Activated CD4-positive, alpha-beta T cell treated with anti-CD3 and anti-CD28 coated beads for 36 hours (primary cell): ENCODE measurements at regions not wholly inside any gene's neighbourhood (a gene's known extent, or its start where the extent isn't known, plus 50 kb on each side); places are given as distances from the start of the nearest gene placed in this dataset.

Experiments used
- ATAC-seq: fragments of 200-7000 bp; cut with Tn5 transposase; one replicate; pipeline ENCODE4 v1.10.0; 2021; ENCODE audit warnings: mild to moderate bottlenecking, moderate library complexity
- CTCF ChIA-PET: fragments of 350-600 bp; sonication (Branson Sonifier 250); formaldehyde crosslinking; loops from one replicate; lab custom pipeline; 2021; ENCODE audit warnings: antibody characterized with exemption; lab: Charles Lee
- POLR2A ChIA-PET: fragments of 350-600 bp; sonication (Branson Sonifier 250); formaldehyde crosslinking; loops from one replicate; lab custom pipeline; 2021; ENCODE audit warnings: antibody characterized with exemption, inconsistent platforms; lab: Charles Lee
- DNase-seq: peaks from one replicate; pipeline ENCODE4 v3.0.0-alpha.2; 2020
- H3K27ac Mint-ChIP-seq: one replicate; pipeline ENCODE4 v1.8.0; 2021; ENCODE audit warnings: mixed read lengths
- H3K27me3 Mint-ChIP-seq: one replicate; pipeline ENCODE4 v1.8.0; 2021; ENCODE audit warnings: mixed read lengths
- H3K36me3 Mint-ChIP-seq: one replicate; pipeline ENCODE4 v1.8.0; 2021; ENCODE audit warnings: low read depth, mixed read lengths
- H3K4me1 Mint-ChIP-seq: one replicate; pipeline ENCODE4 v1.8.0; 2021; ENCODE audit warnings: mixed read lengths
- H3K4me3 Mint-ChIP-seq: one replicate; pipeline ENCODE4 v1.8.0; 2021; ENCODE audit warnings: mild to moderate bottlenecking, moderate library complexity, mixed read lengths
- H3K9me3 Mint-ChIP-seq: one replicate; pipeline ENCODE4 v1.8.0; 2021; ENCODE audit warnings: low read depth, mixed read lengths
- intact Hi-C, 2 experiments: fragments of 100-400 bp; cut with DNase I in 1 of 2; cut with micrococcal nuclease in 1 of 2; formaldehyde crosslinking; loops; one replicate each; pipeline versions ENCODE4 v1.14.2 to v1.15.1; 2022 to 2024; cut with DNase I, micrococcal nuclease

GRCh38 chr7:17142831-17143541, 155.5 kb upstream of the AHR start:
- DNase-seq (no peak), ATAC-seq (no peak)
- Mint-ChIP-seq H3K4me3 (peak overlapping the region; percentile 55), H3K36me3 (no peaks in the 10 kb centered on the region), H3K4me1 (peaks cover 63% of the 10 kb centered on the region), H3K9me3 (no peaks in the 10 kb centered on the region), H3K27me3 (peaks cover 2% of the 10 kb centered on the region), H3K27ac (peak overlapping the region; percentile 83)
- POLR2A ChIA-PET: no interaction called here
- intact Hi-C loops: loop anchor here (1.0 to 10.0 kb wide), 4 partner anchors 158 to 802 kb away; partner anchors contain the start of genes ANKMY2 (in 1 of the 2), BZW2 (in 1 of the 2) and SNX13 (in 1 of the 2)
- CTCF ChIA-PET: interaction anchor here (1.4 to 2.0 kb wide), 3 partner anchors 10 to 158 kb away, joined by 3 to 15 read pairs (median 4); no protein-coding TSS in a partner anchor

- POLR2A ChIA-PET: no interaction called here
- CTCF ChIA-PET: interaction anchor here (0.7 to 2.2 kb wide), 4 partner anchors 9 to 104 kb away, joined by 3 to 15 read pairs (median 8); no protein-coding TSS in a partner anchor
- peak; percentile 79 for DNase-seq
- Mint-ChIP-seq H3K27ac (peak overlapping the region; percentile 83), H3K27me3 (peaks cover 2% of the 10 kb centered on the region), H3K36me3 (no peaks in the 10 kb centered on the region), H3K9me3 (no peaks in the 10 kb centered on the region), H3K4me1 (peaks cover 51% of the 10 kb centered on the region), H3K4me3 (peak overlapping the region; percentile 53)
- intact Hi-C loops: loop anchor here (1.0 to 10.0 kb wide), 6 partner anchors 15 to 800 kb away; partner anchors contain the start of genes ANKMY2 (in 1 of the 2), BZW2 (in 1 of the 2) and SNX13 (in 1 of the 2)
- ATAC-seq: peak; percentile 88
Measured at GRCh38 chr7:17144322-17144721, 154.1 kb upstream of the AHR start.

- peaks cover 56% of the 10 kb centered on the region for H3K4me1 Mint-ChIP-seq
- no peak for DNase-seq
- peaks cover 2% of the 10 kb centered on the region for H3K27me3 Mint-ChIP-seq
- ChIA-PET POLR2A (no interaction called here), CTCF (no interaction called here)
- no peaks in the 10 kb centered on the region for H3K36me3 Mint-ChIP-seq
- H3K9me3 Mint-ChIP-seq: no peaks in the 10 kb centered on the region
- H3K4me3 Mint-ChIP-seq: no peak overlapping the region
- intact Hi-C loops: loop anchor here (10.0 kb wide), 2 partner anchors 502 to 798 kb away; partner anchors contain the start of genes ANKMY2 (in 1 of the 2), BZW2 (in 1 of the 2) and SNX13 (in 1 of the 2)
- ATAC-seq: no peak
- H3K27ac Mint-ChIP-seq: no peak overlapping the region
Measured at GRCh38 chr7:17146621-17147020, 151.8 kb upstream of the AHR start.

- no peak overlapping the region for H3K4me3 Mint-ChIP-seq
- H3K9me3 Mint-ChIP-seq: no peaks in the 10 kb centered on the region
- H3K27ac Mint-ChIP-seq: no peak overlapping the region
- ChIA-PET POLR2A (no interaction called here), CTCF (no interaction called here)
- DNase-seq (no peak), ATAC-seq (no peak)
- H3K27me3 Mint-ChIP-seq: peaks cover 2% of the 10 kb centered on the region
- H3K4me1 Mint-ChIP-seq: peaks cover 54% of the 10 kb centered on the region
- intact Hi-C loops: loop anchor here (10.0 kb wide), 2 partner anchors 503 to 797 kb away; partner anchors contain the start of genes ANKMY2 (in 1 of the 2), BZW2 (in 1 of the 2) and SNX13 (in 1 of the 2)
- H3K36me3 Mint-ChIP-seq: no peaks in the 10 kb centered on the region
Measured at GRCh38 chr7:17147409-17147808, 151.0 kb upstream of the AHR start.

GRCh38 chr7:17150018-17150417, 148.4 kb upstream of the AHR start:
- Mint-ChIP-seq H3K36me3 (no peaks in the 10 kb centered on the region), H3K27me3 (peaks cover 2% of the 10 kb centered on the region), H3K27ac (no peak overlapping the region), H3K4me1 (peaks cover 44% of the 10 kb centered on the region), H3K9me3 (no peaks in the 10 kb centered on the region), H3K4me3 (no peak overlapping the region)
- DNase-seq (no peak), ATAC-seq (peak; percentile 54)
- intact Hi-C loops: no loop called here
- ChIA-PET CTCF (interaction anchor here (0.8 to 1.6 kb wide), 3 partner anchors 9 to 146 kb away, joined by 4 to 5 read pairs (median 5); no protein-coding TSS in a partner anchor), POLR2A (no interaction called here)

- Mint-ChIP-seq H3K4me1 (peaks cover 37% of the 10 kb centered on the region), H3K36me3 (no peaks in the 10 kb centered on the region), H3K9me3 (no peaks in the 10 kb centered on the region), H3K27me3 (peaks cover 2% of the 10 kb centered on the region), H3K4me3 (no peak overlapping the region), H3K27ac (no peak overlapping the region)
- POLR2A ChIA-PET: no interaction called here
- CTCF ChIA-PET: interaction anchor here (1.0 to 3.0 kb wide), 4 partner anchors 9 to 153 kb away, joined by 3 to 15 read pairs (median 4); no protein-coding TSS in a partner anchor
- DNase-seq: no peak
- intact Hi-C loops: no loop called here
- no peak for ATAC-seq
Measured at GRCh38 chr7:17152721-17153120, 145.7 kb upstream of the AHR start.

- peaks cover 42% of the 10 kb centered on the region for H3K4me1 Mint-ChIP-seq
- H3K36me3 Mint-ChIP-seq: no peaks in the 10 kb centered on the region
- ChIA-PET POLR2A (no interaction called here), CTCF (interaction anchor here (0.7 to 3.0 kb wide), 5 partner anchors 10 to 152 kb away, joined by 3 to 15 read pairs (median 3); no protein-coding TSS in a partner anchor)
- no peak overlapping the region for H3K27ac Mint-ChIP-seq
- no peak overlapping the region for H3K4me3 Mint-ChIP-seq
- intact Hi-C loops: no loop called here
- peaks cover 2% of the 10 kb centered on the region for H3K9me3 Mint-ChIP-seq
- H3K27me3 Mint-ChIP-seq: peaks cover 4% of the 10 kb centered on the region
- DNase-seq: peak; percentile 40
- ATAC-seq: peak; percentile 91
Measured at GRCh38 chr7:17153536-17153935, 144.9 kb upstream of the AHR start.

- peaks cover 2% of the 10 kb centered on the region for H3K9me3 Mint-ChIP-seq
- H3K4me3 Mint-ChIP-seq: no peak overlapping the region
- peaks cover 4% of the 10 kb centered on the region for H3K27me3 Mint-ChIP-seq
- H3K4me1 Mint-ChIP-seq: peaks cover 48% of the 10 kb centered on the region
- ChIA-PET POLR2A (no interaction called here), CTCF (no interaction called here)
- ATAC-seq: no peak
- H3K27ac Mint-ChIP-seq: no peak overlapping the region
- DNase-seq: no peak
- intact Hi-C loops: loop anchor here in 1 of 2 experiments (5.0 kb wide), 1 partner anchor 508 kb away; the partner anchor contains the start of genes ANKMY2 and BZW2
- peaks cover 2% of the 10 kb centered on the region for H3K36me3 Mint-ChIP-seq
Measured at GRCh38 chr7:17155529-17155928, 142.9 kb upstream of the AHR start.

GRCh38 chr7:17158261-17158660, 140.2 kb upstream of the AHR start:
- peaks cover 4% of the 10 kb centered on the region for H3K27me3 Mint-ChIP-seq
- H3K4me1 Mint-ChIP-seq: peaks cover 50% of the 10 kb centered on the region
- DNase-seq (no peak), ATAC-seq (no peak)
- H3K9me3 Mint-ChIP-seq: peaks cover 11% of the 10 kb centered on the region
- CTCF ChIA-PET: no interaction called here
- peaks cover 10% of the 10 kb centered on the region for H3K36me3 Mint-ChIP-seq
- H3K4me3 Mint-ChIP-seq: no peak overlapping the region
- POLR2A ChIA-PET: no interaction called here
- intact Hi-C loops: loop anchor here in 1 of 2 experiments (5.0 kb wide), 1 partner anchor 511 kb away; the partner anchor contains the start of genes ANKMY2 and BZW2
- peak overlapping the region; percentile 15 for H3K27ac Mint-ChIP-seq

GRCh38 chr7:17159500-17160037, 138.9 kb upstream of the AHR start:
- peak overlapping the region; percentile 55 for H3K27ac Mint-ChIP-seq
- DNase-seq (peak; percentile 24), ATAC-seq (peak; percentile 90)
- peak overlapping the region; percentile 0 for H3K4me3 Mint-ChIP-seq
- peaks cover 10% of the 10 kb centered on the region for H3K36me3 Mint-ChIP-seq
- H3K9me3 Mint-ChIP-seq: peaks cover 11% of the 10 kb centered on the region
- ChIA-PET POLR2A (interaction anchor here (0.6 to 1.0 kb wide), 2 partner anchors 243 to 252 kb away, joined by 3 read pairs; no protein-coding TSS in a partner anchor), CTCF (interaction anchor here (0.9 to 1.7 kb wide), 4 partner anchors 8 to 21 kb away, joined by 3 to 11 read pairs (median 5); no protein-coding TSS in a partner anchor)
- H3K27me3 Mint-ChIP-seq: peaks cover 4% of the 10 kb centered on the region
- H3K4me1 Mint-ChIP-seq: peaks cover 40% of the 10 kb centered on the region
- intact Hi-C loops: loop anchor here (1.0 to 10.0 kb wide), 8 partner anchors 8 to 775 kb away; partner anchors contain the start of genes ANKMY2 (in 1 of the 2) and BZW2 (in 1 of the 2)

GRCh38 chr7:17166824-17167379, 131.6 kb upstream of the AHR start:
- Mint-ChIP-seq H3K9me3 (peaks cover 4% of the 10 kb centered on the region), H3K4me1 (peaks cover 36% of the 10 kb centered on the region), H3K4me3 (no peak overlapping the region), H3K36me3 (peaks cover 3% of the 10 kb centered on the region), H3K27me3 (no peaks in the 10 kb centered on the region), H3K27ac (peak overlapping the region; percentile 20)
- ChIA-PET POLR2A (no interaction called here), CTCF (interaction anchor here (1.3 kb wide), 1 partner anchor 23 kb away, joined by 4 read pairs; no protein-coding TSS in a partner anchor)
- ATAC-seq (peak; percentile 94), DNase-seq (peak; percentile 65)
- intact Hi-C loops: loop anchor here (1.0 to 10.0 kb wide), 4 partner anchors 8 to 768 kb away; no protein-coding TSS in a partner anchor
